Transverse colon (tissue), 4 donors: ENCODE measurements at regions not wholly inside any gene's neighbourhood (a gene's known extent, or its start where the extent isn't known, plus 50 kb on each side); places are given as distances from the start of the nearest gene placed in this dataset.

Source experiments
- DNase-seq: peaks from one replicate; pipeline ENCODE4 v3.0.0-alpha.2; 2019
- H3K27ac ChIP-seq, 4 donors: fragments of 200-600 bp; sonication (generic); 2 replicates each; pipeline ENCODE4 v1.5.1; 2016 to 2018; ENCODE audit warnings: inconsistent platforms in 4 of 4
- H3K27me3 ChIP-seq: fragments of 200-600 bp; sonication (generic); 2 replicates; pipeline ENCODE4 v1.5.1; 2017; ENCODE audit warnings: inconsistent platforms
- H3K36me3 ChIP-seq, 4 donors: fragments of 200-600 bp; sonication (generic); 2 replicates each; pipeline ENCODE4 v1.5.1; 2017 to 2019; ENCODE audit warnings: inconsistent platforms in 4 of 4
- H3K4me1 ChIP-seq, 4 donors: fragments of 200-600 bp; sonication (generic); 2 replicates each; pipeline ENCODE4 v1.5.1; 2017 to 2020; ENCODE audit warnings: inconsistent platforms in 4 of 4
- H3K4me3 ChIP-seq, 4 donors: fragments of 200-600 bp; sonication (generic); 1 replicate in 1 of 4; 2 replicates in 3 of 4; pipeline versions ENCODE4 v1.5.1 to v1.6.1; 2017 to 2019; ENCODE audit warnings: inconsistent platforms in 4 of 4
- H3K9me3 ChIP-seq, 2 donors: fragments of 200-600 bp; sonication (generic); 2 replicates each; pipeline ENCODE4 v1.5.1; 2017 to 2019; ENCODE audit warnings: inconsistent platforms in 2 of 2
- EP300 ChIP-seq: sonication (generic); formaldehyde crosslinking; IDR thresholded peaks from one replicate; pipeline ENCODE4 v1.6.1; 2017; ENCODE audit warnings: antibody characterized with exemption, low read depth
- POLR2A ChIP-seq: fragments of 450-650 bp; IDR thresholded peaks from one replicate; pipeline ENCODE4 v1.6.1; 2016; ENCODE audit warnings: antibody characterized with exemption, mild to moderate bottlenecking, moderate library complexity
- POLR2AphosphoS5 ChIP-seq, 3 donors: sonication (generic); formaldehyde crosslinking; IDR thresholded peaks; one replicate each; pipeline ENCODE4 v1.6.1; 2016; ENCODE audit warnings: antibody characterized with exemption in 3 of 3
- WGBS, 2 donors: methylation state at CpG; one replicate each; pipeline ENCODE4 v1.1.5; 2018; ENCODE audit warnings: low coverage in 1 of 2; 5-methylcytosine and 5-hydroxymethylcytosine counted together
- in situ Hi-C, 4 donors: fragments of 200-750 bp; cut with MboI; loops; one replicate each; pipeline versions ENCODE4 v1.15.0 to v1.15.1; 2017; ENCODE audit warnings: low sequenced_read_pairs in 3 of 4, low pct_ligation_motif_present in 1 of 4, low pct_unique_long_range_greater_than_20kb in 1 of 4
- intact Hi-C: fragments of 100-400 bp; cut with DNase I; formaldehyde crosslinking; loops from one replicate; pipeline ENCODE4 v1.15.1; 2023; ENCODE audit warnings: low total_unique reads
- TF ChIP-seq, protein P1 (sequence below), 5 experiments: fragments of 200-600 bp in 3 of 5; fragments of 450-650 bp in 2 of 5; sonication (generic) in 3 of 5; IDR thresholded peaks; 1 replicate in 2 of 5; 2 replicates in 3 of 5; pipeline ENCODE4 v1.5.1; 2016 to 2017; ENCODE audit warnings: antibody characterized with exemption in 5 of 5, inconsistent platforms in 3 of 5, mild to moderate bottlenecking in 2 of 5, moderate library complexity in 1 of 5

DNA sequence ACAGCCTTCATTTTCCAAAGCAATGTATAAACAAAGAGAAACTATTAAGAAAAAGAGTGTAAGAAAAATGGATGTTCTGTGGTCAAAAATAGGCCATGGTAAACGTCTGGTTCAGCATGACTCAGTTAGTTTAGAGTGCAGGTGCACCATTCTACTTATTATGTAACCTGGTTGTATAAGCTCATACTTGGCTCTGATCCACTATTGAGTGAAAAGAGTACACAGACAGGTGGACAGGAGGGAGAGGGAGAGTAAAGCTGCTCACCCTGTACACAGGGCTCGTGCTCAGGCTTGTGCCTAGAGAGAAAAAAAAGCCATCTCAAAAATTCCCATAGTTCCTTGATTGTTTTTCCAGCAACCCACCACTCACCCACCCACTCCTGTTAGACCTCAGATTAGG, 85.8 kb upstream of the ZNF91 start:
- Histone ChIP-seq H3K4me1 (peaks cover 0 to 3% (median 0%) of the 10 kb centered on the region in 4 donors), H3K4me3 (no peak overlapping the region), H3K27me3 (no peaks in the 10 kb centered on the region), H3K9me3 (peaks cover 0 to 10% of the 10 kb centered on the region in 2 donors), H3K27ac (no peak overlapping the region), H3K36me3 (no peaks in the 10 kb centered on the region)
- DNase-seq = no peak
- intact Hi-C loops (no loop called here), in situ Hi-C loops (no loop called here)
- no peak for TF ChIP-seq POLR2A
- TF ChIP-seq POLR2AphosphoS5 (IDR thresholded peaks at IDR 0.05) = peak in 1 of 3 donors; percentile 60
- TF ChIP-seq, protein P1, sequence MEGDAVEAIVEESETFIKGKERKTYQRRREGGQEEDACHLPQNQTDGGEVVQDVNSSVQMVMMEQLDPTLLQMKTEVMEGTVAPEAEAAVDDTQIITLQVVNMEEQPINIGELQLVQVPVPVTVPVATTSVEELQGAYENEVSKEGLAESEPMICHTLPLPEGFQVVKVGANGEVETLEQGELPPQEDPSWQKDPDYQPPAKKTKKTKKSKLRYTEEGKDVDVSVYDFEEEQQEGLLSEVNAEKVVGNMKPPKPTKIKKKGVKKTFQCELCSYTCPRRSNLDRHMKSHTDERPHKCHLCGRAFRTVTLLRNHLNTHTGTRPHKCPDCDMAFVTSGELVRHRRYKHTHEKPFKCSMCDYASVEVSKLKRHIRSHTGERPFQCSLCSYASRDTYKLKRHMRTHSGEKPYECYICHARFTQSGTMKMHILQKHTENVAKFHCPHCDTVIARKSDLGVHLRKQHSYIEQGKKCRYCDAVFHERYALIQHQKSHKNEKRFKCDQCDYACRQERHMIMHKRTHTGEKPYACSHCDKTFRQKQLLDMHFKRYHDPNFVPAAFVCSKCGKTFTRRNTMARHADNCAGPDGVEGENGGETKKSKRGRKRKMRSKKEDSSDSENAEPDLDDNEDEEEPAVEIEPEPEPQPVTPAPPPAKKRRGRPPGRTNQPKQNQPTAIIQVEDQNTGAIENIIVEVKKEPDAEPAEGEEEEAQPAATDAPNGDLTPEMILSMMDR (IDR thresholded peaks at IDR 0.05) = no peak
- no peak for TF ChIP-seq EP300
- 6 to 17% methylated on average over 2 of the region's 2 CpGs for WGBS, 2 donors

- H3K27ac ChIP-seq = no peak overlapping the region
- intact Hi-C loops = no loop called here
- DNase-seq = no peak
- peaks cover 10% of the 10 kb centered on the region for H3K27me3 ChIP-seq
- in situ Hi-C loops = no loop called here
- WGBS, 2 donors = 14 to 36% methylated on average over 1 to 2 of the region's 2 CpGs
- H3K4me1 ChIP-seq = no peaks in the 10 kb centered on the region
- H3K36me3 ChIP-seq = no peaks in the 10 kb centered on the region
- H3K4me3 ChIP-seq = no peak overlapping the region
- no peak for TF ChIP-seq POLR2A
- TF ChIP-seq, protein P1 (IDR thresholded peaks at IDR 0.05) = no peak
- TF ChIP-seq EP300 = no peak
- no peak for TF ChIP-seq POLR2AphosphoS5 (IDR thresholded peaks at IDR 0.05)
- peaks cover 0 to 10% of the 10 kb centered on the region in 2 donors for H3K9me3 ChIP-seq
Observed at GRCh38 chr19:23475477-23475876, 80.2 kb upstream of the ZNF91 start.

GRCh38 chr19:23474761-23475160, 79.5 kb upstream of the ZNF91 start:
- TF ChIP-seq, protein P1 (IDR thresholded peaks at IDR 0.05) = no peak
- TF ChIP-seq POLR2AphosphoS5 (IDR thresholded peaks at IDR 0.05) = no peak
- no peak for TF ChIP-seq EP300
- TF ChIP-seq POLR2A = no peak
- Histone ChIP-seq H3K9me3 (peaks cover 0 to 10% of the 10 kb centered on the region in 2 donors), H3K27ac (no peak overlapping the region), H3K36me3 (no peaks in the 10 kb centered on the region), H3K27me3 (peaks cover 14% of the 10 kb centered on the region), H3K4me1 (no peaks in the 10 kb centered on the region), H3K4me3 (no peak overlapping the region)
- intact Hi-C loops (no loop called here), in situ Hi-C loops (no loop called here)
- no peak for DNase-seq

DNA sequence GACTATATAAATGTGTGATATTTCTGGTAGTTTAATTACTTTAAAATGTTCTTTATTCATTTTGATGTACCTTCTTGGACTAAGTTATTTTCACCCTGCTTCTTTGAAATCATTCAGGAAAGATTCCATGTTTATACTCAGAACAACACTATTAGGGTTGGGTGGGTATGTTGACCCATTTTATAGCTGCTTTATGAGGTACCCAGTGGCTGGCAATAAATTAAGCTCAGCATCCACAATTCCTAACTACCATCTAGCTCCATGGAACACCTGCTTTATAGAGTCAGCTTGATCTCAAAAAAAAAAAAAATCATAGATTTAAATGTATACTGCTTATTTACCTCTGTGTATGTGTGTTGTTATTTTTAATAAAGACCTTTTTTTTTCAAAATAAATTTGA, 78.9 kb upstream of the ZNF91 start:
- in situ Hi-C loops = no loop called here
- no peaks in the 10 kb centered on the region for H3K36me3 ChIP-seq
- peaks cover 14% of the 10 kb centered on the region for H3K27me3 ChIP-seq
- intact Hi-C loops = no loop called here
- peaks cover 0 to 10% of the 10 kb centered on the region in 2 donors for H3K9me3 ChIP-seq
- no peak overlapping the region for H3K27ac ChIP-seq
- TF ChIP-seq POLR2A (no peak), POLR2AphosphoS5 (IDR thresholded peaks at IDR 0.05) (no peak), EP300 (no peak)
- TF ChIP-seq, protein P1 (IDR thresholded peaks at IDR 0.05) = no peak
- no peak for DNase-seq
- no peaks in the 10 kb centered on the region for H3K4me1 ChIP-seq
- H3K4me3 ChIP-seq = no peak overlapping the region
